H1 (cell line): ENCODE measurements at regions not wholly inside any gene's neighbourhood (a gene's known extent, or its start where the extent isn't known, plus 50 kb on each side); places are given as distances from the start of the nearest gene placed in this dataset.

Source experiments
- CTCF ChIA-PET: fragments of 300-600 bp; sonication (Branson Sonifier 250); formaldehyde crosslinking; loops from one replicate; lab custom pipeline; 2021; ENCODE audit not compliant: partially characterized antibody; lab: Charles Lee
- POLR2A ChIA-PET: fragments of 300-600 bp; sonication (Branson Sonifier 250); formaldehyde crosslinking; loops from one replicate; lab custom pipeline; 2021; ENCODE audit warnings: inconsistent platforms; ENCODE audit not compliant: partially characterized antibody; lab: Charles Lee
- DNase-seq, 2 experiments: peaks; one replicate each; pipeline versions ENCODE4 v3.0.0 to v3.0.0-alpha.2; 2010 to 2022; ENCODE audit warnings: low spot score in 2 of 2, low read depth in 1 of 2, mixed read lengths in 1 of 2
- FAIRE-seq: peaks from 2 replicates; lab custom pipeline; 2011; peaks lifted over from hg19 to GRCh38; lab: Jason Lieb, UNC
- H2AFZ ChIP-seq: 2 replicates; pipeline ENCODE4 v1.8.1; 2012; ENCODE audit warnings: low read length, inconsistent platforms
- H2AK5ac ChIP-seq: 2 replicates; pipeline ENCODE4 v1.6.1; 2013; ENCODE audit warnings: low read depth, low read length
- H2BK120ac ChIP-seq: replicated peaks from 2 replicates; pipeline ENCODE3; 2013; ENCODE audit warnings: low read depth, low read length, inconsistent platforms
- H2BK12ac ChIP-seq: 2 replicates; pipeline ENCODE4 v1.6.1; 2013; ENCODE audit warnings: low read depth, low read length
- H2BK15ac ChIP-seq: 2 replicates; pipeline ENCODE4 v1.6.1; 2013; ENCODE audit warnings: low read length
- H2BK20ac ChIP-seq: 2 replicates; pipeline ENCODE4 v1.6.1; 2013; ENCODE audit warnings: low read length
- H2BK5ac ChIP-seq: 2 replicates; pipeline ENCODE4 v1.6.1; 2013; ENCODE audit warnings: low read depth, low read length
- H3K14ac ChIP-seq: 2 replicates; pipeline ENCODE4 v1.6.1; 2013; ENCODE audit warnings: inconsistent platforms; ENCODE audit not compliant: insufficient read length
- H3K18ac ChIP-seq: 2 replicates; pipeline ENCODE4 v1.6.1; 2013; ENCODE audit warnings: low read length; ENCODE audit errors: extremely low read depth
- H3K23ac ChIP-seq: 2 replicates; pipeline ENCODE4 v1.6.1; 2013; ENCODE audit warnings: inconsistent platforms; ENCODE audit not compliant: insufficient read length
- H3K23me2 ChIP-seq: 2 replicates; pipeline ENCODE4 v1.6.1; 2013; ENCODE audit warnings: low read depth, low read length
- H3K27ac ChIP-seq: 2 replicates; pipeline ENCODE4 v1.6.1; 2011; ENCODE audit warnings: low read depth, low read length, inconsistent platforms
- H3K27me3 ChIP-seq, 4 experiments: replicated peaks in 1 of 4; 1 replicate in 1 of 4; 2 replicates in 3 of 4; pipeline versions ENCODE4 v1.6.1 to v1.8.1; 2011 to 2013; ENCODE audit warnings: low read length in 3 of 4, mild to moderate bottlenecking in 3 of 4, inconsistent platforms in 2 of 4, mixed read lengths in 2 of 4, moderate library complexity in 1 of 4; ENCODE audit not compliant: control insufficient read depth in 3 of 4, insufficient read depth in 3 of 4; ENCODE audit errors: extremely low read depth in 1 of 4
- H3K36me3 ChIP-seq, 4 experiments: 2 replicates each; pipeline versions ENCODE4 v1.6.1 to v1.8.1; 2011 to 2013; ENCODE audit warnings: mild to moderate bottlenecking in 4 of 4, low read length in 3 of 4, moderate library complexity in 2 of 4, control low read depth in 1 of 4, inconsistent platforms in 1 of 4; ENCODE audit not compliant: insufficient read depth in 4 of 4, control insufficient read depth in 2 of 4
- H3K4ac ChIP-seq: replicated peaks from 2 replicates; pipeline ENCODE3; 2013; ENCODE audit warnings: low read length, low read depth, mixed read lengths, inconsistent platforms; ENCODE audit not compliant: insufficient read length
- H3K4me1 ChIP-seq, 4 experiments: replicated peaks in 1 of 4; 1 replicate in 1 of 4; 2 replicates in 3 of 4; pipeline versions ENCODE4 v1.6.1 to v1.8.1; 2011 to 2013; ENCODE audit warnings: low read length in 3 of 4, inconsistent platforms in 2 of 4, mixed read lengths in 1 of 4; ENCODE audit not compliant: insufficient read depth in 4 of 4, control insufficient read depth in 3 of 4
- H3K4me2 ChIP-seq, 2 experiments: 2 replicates each; pipeline versions ENCODE4 v1.6.1 to v1.8.1; 2011 to 2013; ENCODE audit warnings: low read depth in 2 of 2, low read length in 2 of 2, control low read depth in 1 of 2, inconsistent platforms in 1 of 2, mild to moderate bottlenecking in 1 of 2; ENCODE audit not compliant: insufficient read depth in 1 of 2
- H3K4me3 ChIP-seq, 4 experiments: fragments of 200-600, 300-600 bp in 1 of 4; sonication (generic), shearing (Covaris generic), sonication (Bioruptor Twin) in 1 of 4; 2 replicates each; pipeline versions ENCODE4 v1.5.1 to v1.8.1; 2011 to 2016; ENCODE audit warnings: low read length in 4 of 4, low read depth in 3 of 4, control low read depth in 2 of 4, inconsistent platforms in 2 of 4, mild to moderate bottlenecking in 2 of 4, mixed read lengths in 1 of 4, moderate library complexity in 1 of 4; ENCODE audit not compliant: insufficient read depth in 2 of 4; ENCODE audit errors: extremely low read depth in 1 of 4
- H3K56ac ChIP-seq: replicated peaks from 2 replicates; pipeline ENCODE3; 2013; ENCODE audit warnings: low read depth, mild to moderate bottlenecking, mixed read lengths, low read length, inconsistent platforms; ENCODE audit not compliant: insufficient read length
- H3K79me1 ChIP-seq: 2 replicates; pipeline ENCODE4 v1.6.1; 2013; ENCODE audit warnings: low read depth, low read length, control low read depth
- H3K79me2 ChIP-seq, 2 experiments: 2 replicates each; pipeline versions ENCODE4 v1.6.1 to v1.8.1; 2012 to 2013; ENCODE audit warnings: low read length in 2 of 2, mild to moderate bottlenecking in 2 of 2, inconsistent platforms in 1 of 2; ENCODE audit not compliant: insufficient read depth in 2 of 2, control insufficient read depth in 1 of 2
- H3K9ac ChIP-seq, 4 experiments: replicated peaks in 1 of 4; 1 replicate in 1 of 4; 2 replicates in 3 of 4; pipeline versions ENCODE4 v1.6.1 to v1.8.1; 2011 to 2013; ENCODE audit warnings: low read depth in 3 of 4, low read length in 3 of 4, control low read depth in 2 of 4, mild to moderate bottlenecking in 2 of 4, moderate library complexity in 2 of 4, inconsistent platforms in 1 of 4; ENCODE audit errors: extremely low read depth in 1 of 4
- H3K9me3 ChIP-seq, 2 experiments: 2 replicates each; pipeline versions ENCODE4 v1.6.1 to v1.8.1; 2012 to 2013; ENCODE audit warnings: mild to moderate bottlenecking in 2 of 2, moderate library complexity in 2 of 2, control low read depth in 1 of 2, inconsistent platforms in 1 of 2, low read depth in 1 of 2, low read length in 1 of 2, mixed read lengths in 1 of 2; ENCODE audit not compliant: insufficient read depth in 2 of 2
- H4K20me1 ChIP-seq, 2 experiments: replicated peaks in 1 of 2; 2 replicates each; pipeline versions ENCODE3 to v1.8.1; 2011 to 2013; ENCODE audit warnings: inconsistent platforms in 2 of 2, low read length in 2 of 2, mild to moderate bottlenecking in 1 of 2; ENCODE audit not compliant: insufficient read depth in 2 of 2, control insufficient read depth in 1 of 2
- H4K5ac ChIP-seq: 2 replicates; pipeline ENCODE4 v1.6.1; 2013; ENCODE audit warnings: low read length, low read depth, mixed read lengths, inconsistent platforms; ENCODE audit not compliant: insufficient read length
- H4K8ac ChIP-seq: 2 replicates; pipeline ENCODE4 v1.8.0; 2013; ENCODE audit warnings: mild to moderate bottlenecking, moderate library complexity, low read length, inconsistent platforms; ENCODE audit not compliant: insufficient read depth; ENCODE audit errors: extremely low read depth
- H4K91ac ChIP-seq: replicated peaks from 2 replicates; pipeline ENCODE3; 2013; ENCODE audit warnings: low read length, mixed read lengths, inconsistent platforms; ENCODE audit not compliant: insufficient read length
- BRCA1 ChIP-seq: IDR thresholded peaks from 2 replicates; pipeline ENCODE4 v1.6.1; 2012; ENCODE audit warnings: low read depth, low read length, improper control_type of control experiment
- CREB1 ChIP-seq: IDR thresholded peaks from 2 replicates; pipeline ENCODE4 v1.6.1; 2012; ENCODE audit warnings: inconsistent platforms
- EZH2 ChIP-seq: fragments of 200-600 bp; sonication (generic); IDR thresholded peaks from 2 replicates; pipeline ENCODE4 v1.7.1; 2012; ENCODE audit warnings: low read depth, mild to moderate bottlenecking, moderate library complexity, low read length, inconsistent platforms; ENCODE audit not compliant: severe bottlenecking
- FOSL1 ChIP-seq: IDR thresholded peaks from 2 replicates; pipeline ENCODE4 v1.6.1; 2011; ENCODE audit warnings: mild to moderate bottlenecking, low read depth, low read length, moderate library complexity; ENCODE audit not compliant: insufficient read depth
- HDAC6 ChIP-seq: IDR thresholded peaks from one replicate; pipeline ENCODE4 v1.7.1; 2012; ENCODE audit warnings: low read depth, mild to moderate bottlenecking, inconsistent platforms, low read length, moderate library complexity
- WGBS, 2 experiments: shearing (Covaris generic) in 1 of 2; methylation state at CpG; one replicate each; pipeline versions ENCODE4 v1.1.6 to v1.1.7; 2013 to 2015; ENCODE audit warnings: low lambda C conversion rate in 2 of 2, mixed read lengths in 2 of 2, inconsistent platforms in 1 of 2, low coverage in 1 of 2, missing lambda C conversion rate in 1 of 2; ENCODE audit not compliant: insufficient replicate concordance in 2 of 2, insufficient coverage in 1 of 2, insufficient read length in 1 of 2; ENCODE audit errors: extremely low coverage in 1 of 2, missing lambda C conversion rate in 1 of 2; 5-methylcytosine and 5-hydroxymethylcytosine counted together
- TF ChIP-seq, protein P1 (sequence below): IDR thresholded peaks from 2 replicates; pipeline ENCODE4 v1.6.1; 2012; ENCODE audit warnings: low read length, inconsistent platforms

DNA sequence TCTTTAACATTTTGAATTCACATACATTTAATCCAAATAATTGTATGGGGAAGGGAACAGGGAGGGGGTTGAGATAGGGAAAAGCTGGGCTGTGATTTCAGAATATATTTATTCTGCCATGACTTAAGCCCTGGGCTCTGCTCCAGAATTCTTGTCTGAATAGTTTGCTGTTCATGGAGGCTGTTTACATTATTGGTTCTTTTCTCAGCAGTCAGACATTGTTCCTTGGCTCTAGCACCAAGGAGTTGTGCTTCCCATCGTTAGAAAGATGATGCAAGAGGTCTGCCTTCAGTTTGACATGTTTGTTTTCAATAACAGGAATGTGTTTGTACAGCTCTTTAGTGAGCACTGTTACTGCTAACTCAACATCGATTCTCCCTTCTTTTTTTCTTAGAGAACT, 198.8 kb upstream of the CDYL start:
- no peaks in the 10 kb centered on the region for H3K36me3 ChIP-seq
- 89% methylated on average over 2 of the region's 2 CpGs; no CpG with 5 or more reads in 1 of the 2 experiments for WGBS, 2 experiments
- no peak overlapping the region for H3K23ac ChIP-seq
- H3K56ac ChIP-seq: no peak overlapping the region
- ChIA-PET POLR2A (no interaction called here), CTCF (interaction anchor here (1.2 kb wide), 1 partner anchor 86 kb away, joined by 3 read pairs; no protein-coding TSS in a partner anchor)
- no peak overlapping the region for H3K27ac ChIP-seq
- H3K79me2 ChIP-seq: no peaks in the 10 kb centered on the region
- H3K27me3 ChIP-seq: no peaks in the 10 kb centered on the region
- no peak overlapping the region for H3K4me3 ChIP-seq
- no peak overlapping the region for H4K5ac ChIP-seq
- FAIRE-seq: no peak
- DNase-seq: no peak
- no peak overlapping the region for H3K4ac ChIP-seq
- H2BK15ac ChIP-seq: 0 out of 2 replicates have a peak overlapping the region, but pooled peaks have one; percentile 19
- H3K79me1 ChIP-seq: no peaks in the 10 kb centered on the region
- no peak overlapping the region for H2AK5ac ChIP-seq
- H2BK120ac ChIP-seq: no peak overlapping the region
- H4K8ac ChIP-seq: no peak overlapping the region
- no peak overlapping the region for H3K14ac ChIP-seq
- H4K91ac ChIP-seq: no peak overlapping the region
- no peaks in the 10 kb centered on the region for H3K9me3 ChIP-seq
- H3K4me2 ChIP-seq: no peak overlapping the region
- H4K20me1 ChIP-seq: no peaks in the 10 kb centered on the region
- TF ChIP-seq BRCA1 (no peak), CREB1 (no peak), EZH2 (no peak), FOSL1 (no peak), HDAC6 (no peak)
- TF ChIP-seq, protein P1, sequence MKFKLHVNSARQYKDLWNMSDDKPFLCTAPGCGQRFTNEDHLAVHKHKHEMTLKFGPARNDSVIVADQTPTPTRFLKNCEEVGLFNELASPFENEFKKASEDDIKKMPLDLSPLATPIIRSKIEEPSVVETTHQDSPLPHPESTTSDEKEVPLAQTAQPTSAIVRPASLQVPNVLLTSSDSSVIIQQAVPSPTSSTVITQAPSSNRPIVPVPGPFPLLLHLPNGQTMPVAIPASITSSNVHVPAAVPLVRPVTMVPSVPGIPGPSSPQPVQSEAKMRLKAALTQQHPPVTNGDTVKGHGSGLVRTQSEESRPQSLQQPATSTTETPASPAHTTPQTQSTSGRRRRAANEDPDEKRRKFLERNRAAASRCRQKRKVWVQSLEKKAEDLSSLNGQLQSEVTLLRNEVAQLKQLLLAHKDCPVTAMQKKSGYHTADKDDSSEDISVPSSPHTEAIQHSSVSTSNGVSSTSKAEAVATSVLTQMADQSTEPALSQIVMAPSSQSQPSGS: no peak
- H3K9ac ChIP-seq: no peak overlapping the region
- H3K18ac ChIP-seq: no peak overlapping the region
- no peak overlapping the region for H2BK5ac ChIP-seq
- H2BK12ac ChIP-seq: no peak overlapping the region
- no peaks in the 10 kb centered on the region for H3K23me2 ChIP-seq
- H3K4me1 ChIP-seq: no peaks in the 10 kb centered on the region; a peak in 2 of 7 replicates
- no peak overlapping the region; the same call in 1 of the 2 replicates for H2AFZ ChIP-seq
- H2BK20ac ChIP-seq: no peak overlapping the region
